Keratinocyte (primary cell): ENCODE measurements at regions not wholly inside any gene's neighbourhood (a gene's known extent, or its start where the extent isn't known, plus 50 kb on each side); places are given as distances from the start of the nearest gene placed in this dataset.

Source experiments
- EZH2 ChIP-seq: IDR thresholded peaks from one replicate; pipeline ENCODE4 v1.6.1; 2012; ENCODE audit warnings: inconsistent platforms, mild to moderate bottlenecking, low read length, moderate library complexity
- TF ChIP-seq, protein P1 (sequence below), 3 experiments: IDR thresholded peaks in 1 of 3; conservative IDR thresholded peaks in 1 of 3; optimal IDR thresholded peaks in 1 of 3; 2 replicates in 2 of 3; 3 replicates in 1 of 3; pipeline versions ENCODE3 to v1.5.1; 2011; ENCODE audit warnings: low read length in 3 of 3, mild to moderate bottlenecking in 3 of 3, moderate library complexity in 2 of 3, control low read depth in 1 of 3, inconsistent platforms in 1 of 3; ENCODE audit not compliant: insufficient read depth in 2 of 3; ENCODE audit errors: extremely low read depth in 1 of 3

DNA sequence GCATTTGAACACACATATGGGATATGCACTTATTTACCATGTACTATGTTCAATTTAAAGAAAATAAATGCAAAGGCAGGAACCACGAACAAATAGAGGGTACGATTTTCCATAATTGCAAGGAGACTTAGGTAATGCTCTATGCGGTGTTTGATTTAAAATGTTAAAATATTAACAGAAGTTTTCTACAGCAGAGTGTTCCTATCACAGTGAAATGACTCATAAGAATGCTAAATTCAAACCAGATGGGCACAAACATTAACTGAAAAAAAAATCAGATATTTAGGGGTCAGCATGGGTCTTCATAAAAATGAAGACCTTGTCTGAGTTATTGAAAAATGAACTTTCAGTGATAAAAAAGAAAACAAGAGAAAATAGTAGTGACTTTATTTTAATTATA is 65.4 kb downstream of the LLPH start:
- TF ChIP-seq, protein P1, sequence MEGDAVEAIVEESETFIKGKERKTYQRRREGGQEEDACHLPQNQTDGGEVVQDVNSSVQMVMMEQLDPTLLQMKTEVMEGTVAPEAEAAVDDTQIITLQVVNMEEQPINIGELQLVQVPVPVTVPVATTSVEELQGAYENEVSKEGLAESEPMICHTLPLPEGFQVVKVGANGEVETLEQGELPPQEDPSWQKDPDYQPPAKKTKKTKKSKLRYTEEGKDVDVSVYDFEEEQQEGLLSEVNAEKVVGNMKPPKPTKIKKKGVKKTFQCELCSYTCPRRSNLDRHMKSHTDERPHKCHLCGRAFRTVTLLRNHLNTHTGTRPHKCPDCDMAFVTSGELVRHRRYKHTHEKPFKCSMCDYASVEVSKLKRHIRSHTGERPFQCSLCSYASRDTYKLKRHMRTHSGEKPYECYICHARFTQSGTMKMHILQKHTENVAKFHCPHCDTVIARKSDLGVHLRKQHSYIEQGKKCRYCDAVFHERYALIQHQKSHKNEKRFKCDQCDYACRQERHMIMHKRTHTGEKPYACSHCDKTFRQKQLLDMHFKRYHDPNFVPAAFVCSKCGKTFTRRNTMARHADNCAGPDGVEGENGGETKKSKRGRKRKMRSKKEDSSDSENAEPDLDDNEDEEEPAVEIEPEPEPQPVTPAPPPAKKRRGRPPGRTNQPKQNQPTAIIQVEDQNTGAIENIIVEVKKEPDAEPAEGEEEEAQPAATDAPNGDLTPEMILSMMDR (optimal IDR thresholded peaks at IDR 0.05 in 1 of 3, IDR thresholded peaks at IDR 0.05 in 1 of 3, conservative IDR thresholded peaks at IDR 0.05 in 1 of 3; ENCODE audit: extremely low read depth in 1 of 3, insufficient read depth in 2 of 3, low read length in 3 of 3) = no peak
- TF ChIP-seq EZH2 = no peak
